ENCODE measurements at regions not wholly inside any gene's neighbourhood (a gene's known extent, or its start where the extent isn't known, plus 50 kb on each side); places are given as distances from the start of the nearest gene placed in this dataset.

DNA sequence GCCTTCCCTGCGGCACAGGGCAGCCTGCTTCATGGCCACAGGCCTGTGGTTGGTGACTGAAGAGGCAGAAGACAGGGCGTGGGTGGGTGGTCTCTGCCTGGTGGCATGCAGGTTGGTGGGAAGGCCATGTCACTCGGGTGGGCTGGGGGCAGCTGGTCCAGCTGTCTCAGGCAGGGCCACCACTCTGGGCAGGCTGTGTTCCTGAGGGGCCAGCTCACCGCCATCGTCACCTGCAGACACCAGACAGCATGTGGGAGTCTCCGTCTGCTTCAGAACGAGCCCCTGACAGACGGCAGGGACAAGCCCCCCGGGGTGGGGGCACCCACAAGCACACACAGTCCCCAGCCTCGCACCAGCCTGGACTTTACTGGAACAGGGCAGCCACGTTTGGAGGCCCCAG is 750.1 kb downstream of the BRD1 start:
- no peak for TF ChIP-seq GATA2 (IDR thresholded peaks at IDR 0.05; ENCODE audit: low read depth, low read length)
- TF ChIP-seq GATA3 (IDR thresholded peaks at IDR 0.05; ENCODE audit: low read depth, low read length): no peak

DNA sequence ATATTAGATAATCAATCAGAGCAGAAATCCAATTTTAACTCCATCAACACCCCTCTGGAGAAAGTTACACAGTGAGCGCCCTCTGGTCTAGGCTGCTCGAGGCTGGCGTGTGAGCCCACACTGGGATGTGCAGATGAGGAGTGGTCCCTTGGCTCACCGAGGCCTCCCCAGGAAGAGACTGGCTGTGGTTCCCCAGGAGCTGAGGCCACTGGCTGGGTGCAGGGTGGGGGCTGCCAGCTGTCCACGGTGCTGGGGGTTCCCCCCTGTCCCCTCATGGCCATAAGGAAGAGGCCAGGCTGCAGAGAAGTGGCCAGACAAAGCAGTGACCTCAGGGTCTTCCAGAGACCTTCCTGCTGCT is 750.7 kb downstream of the BRD1 start:
- no peak for TF ChIP-seq GATA3 (IDR thresholded peaks at IDR 0.05; ENCODE audit: low read depth, low read length)

DNA sequence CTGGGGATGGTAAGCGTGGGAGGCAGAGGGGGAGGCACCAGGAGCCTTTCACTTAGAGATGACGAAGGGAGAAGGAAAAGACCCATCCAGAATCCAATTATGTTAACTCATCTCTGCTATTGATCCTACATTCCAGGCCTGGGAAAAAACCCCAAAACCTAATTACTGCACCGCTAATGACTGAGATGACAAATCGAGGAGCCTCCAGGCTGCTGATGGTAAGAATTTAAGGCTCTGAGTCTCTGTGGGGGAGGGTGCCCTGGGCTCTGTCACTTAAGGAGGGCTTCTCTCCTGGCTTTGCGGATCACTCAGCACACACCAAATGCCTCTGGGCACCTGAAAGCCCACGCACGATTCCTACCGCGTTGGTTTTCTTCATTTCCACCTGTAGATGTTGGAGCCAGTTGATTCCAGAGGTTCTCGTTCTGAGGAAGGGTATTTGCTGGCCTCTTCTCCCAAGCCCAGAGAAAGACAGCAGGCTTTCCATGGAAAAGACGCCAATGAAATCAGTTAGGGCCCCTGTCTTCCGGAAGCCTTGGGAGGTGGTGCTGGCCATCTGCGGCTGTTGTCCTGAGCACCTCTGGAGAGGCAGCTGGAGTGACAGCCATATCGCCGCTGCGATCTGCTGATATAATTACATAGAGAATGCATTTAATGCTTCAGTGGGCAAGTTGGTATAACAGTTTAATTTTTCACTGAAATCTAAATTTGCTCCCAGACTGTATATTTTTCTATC is 751.2 kb downstream of the BRD1 start:
- TF ChIP-seq GATA2 (IDR thresholded peaks at IDR 0.05; ENCODE audit: low read depth, low read length) (peak; percentile 98), GATA3 (IDR thresholded peaks at IDR 0.05; ENCODE audit: low read depth, low read length) (peak; percentile 96)

DNA sequence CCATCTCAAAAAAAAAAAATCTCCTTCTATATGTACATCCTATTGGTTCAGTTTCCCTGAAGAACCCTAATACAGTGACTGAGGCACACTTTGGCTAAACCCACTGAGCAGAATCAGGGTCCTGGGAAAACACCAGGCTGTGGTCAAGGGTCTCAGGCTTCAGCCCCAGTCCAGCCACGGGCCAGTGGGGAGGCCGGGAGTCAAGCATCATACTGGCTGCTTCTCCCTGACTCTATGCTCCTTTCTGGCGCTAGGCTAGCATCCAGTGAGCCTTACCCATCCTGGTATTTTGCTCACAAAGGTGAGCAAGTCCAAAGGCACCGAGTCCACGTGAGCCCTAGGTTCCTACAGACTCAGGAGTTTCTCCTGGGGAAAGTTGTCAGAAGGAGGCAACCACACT is 752.5 kb downstream of the BRD1 start:
- TF ChIP-seq GATA2 (IDR thresholded peaks at IDR 0.05; ENCODE audit: low read depth, low read length) (no peak), GATA3 (IDR thresholded peaks at IDR 0.05; ENCODE audit: low read depth, low read length) (no peak)

DNA sequence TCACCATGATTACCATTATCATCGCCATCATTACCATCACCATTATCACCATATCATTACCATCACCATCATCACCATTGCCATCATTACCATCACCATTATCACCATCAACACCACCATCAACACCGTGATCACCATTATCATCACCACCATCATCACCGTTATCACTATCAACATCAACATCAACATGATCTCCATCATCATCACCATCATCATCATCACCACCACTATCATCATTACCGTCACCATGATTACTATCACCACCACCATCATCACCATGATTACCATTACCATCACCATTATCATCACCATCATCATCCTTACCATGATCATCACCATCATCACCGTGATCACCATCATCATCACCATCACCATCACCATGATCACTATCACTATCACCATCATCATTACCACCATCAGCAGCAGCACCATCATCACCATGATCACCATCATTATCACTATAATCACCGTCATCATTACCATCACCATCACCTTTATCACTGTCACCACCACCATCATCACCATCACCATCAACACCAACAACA is 753.7 kb downstream of the BRD1 start:
- no peak for TF ChIP-seq GATA3 (IDR thresholded peaks at IDR 0.05; ENCODE audit: low read depth, low read length)
- no peak for TF ChIP-seq GATA2 (IDR thresholded peaks at IDR 0.05; ENCODE audit: low read depth, low read length)

DNA sequence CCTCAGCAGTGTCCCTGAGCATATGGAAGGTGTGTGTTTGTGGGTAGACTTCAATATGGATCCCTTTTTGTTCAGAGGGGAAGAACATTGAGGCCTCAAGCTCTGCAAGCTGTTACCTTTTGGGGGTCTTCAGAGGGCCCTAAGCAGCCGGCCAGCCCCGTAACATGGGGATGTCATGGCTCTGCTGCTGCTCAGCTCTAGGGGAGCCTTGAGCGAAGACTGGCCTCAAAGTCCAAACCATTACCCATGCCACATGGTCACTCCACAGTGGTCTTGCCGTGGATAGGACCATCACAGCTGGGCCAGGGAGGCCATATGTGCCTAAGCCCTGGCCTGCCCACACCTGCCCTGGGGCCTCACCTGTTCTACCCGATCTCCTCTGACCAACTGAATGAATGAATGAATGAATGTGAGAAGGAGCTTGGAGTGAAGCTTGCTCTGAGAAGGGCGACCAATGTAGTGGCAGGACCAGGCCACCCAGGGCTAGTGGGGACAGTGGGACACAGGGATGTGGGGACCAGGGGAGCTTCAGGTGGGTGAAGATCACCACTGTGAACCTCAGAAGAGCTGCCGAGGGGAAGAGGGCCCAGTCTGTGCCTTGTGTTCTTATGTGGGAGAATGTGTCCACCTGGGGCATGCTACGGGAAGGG is 754.6 kb downstream of the BRD1 start:
- TF ChIP-seq GATA2 (IDR thresholded peaks at IDR 0.05; ENCODE audit: low read depth, low read length) (no peak), GATA3 (IDR thresholded peaks at IDR 0.05; ENCODE audit: low read depth, low read length) (no peak)

DNA sequence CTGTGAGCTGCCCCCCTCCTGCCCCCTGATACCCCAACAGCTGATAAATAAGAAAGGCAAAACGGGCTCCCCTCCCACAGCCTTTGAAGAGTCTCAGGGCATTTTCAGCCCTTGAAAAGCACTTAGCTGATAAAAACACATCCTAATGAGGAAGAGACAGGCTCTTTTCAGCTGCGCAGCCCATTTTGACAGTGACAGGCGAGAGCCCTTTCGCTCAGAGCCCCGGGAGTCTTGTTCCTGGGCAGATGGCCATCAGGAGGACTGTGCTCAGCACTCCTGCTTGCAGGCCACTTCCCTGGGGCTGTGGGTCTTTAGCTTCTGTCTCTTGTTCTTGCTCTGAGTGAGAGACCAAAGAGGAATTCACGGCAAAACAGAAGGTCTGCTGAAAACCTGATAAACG is 757.2 kb downstream of the BRD1 start:
- TF ChIP-seq GATA3 (IDR thresholded peaks at IDR 0.05; ENCODE audit: low read depth, low read length) (no peak), GATA2 (IDR thresholded peaks at IDR 0.05; ENCODE audit: low read depth, low read length) (0 out of 2 replicates have a peak, but pooled peaks have one; percentile 13)

DNA sequence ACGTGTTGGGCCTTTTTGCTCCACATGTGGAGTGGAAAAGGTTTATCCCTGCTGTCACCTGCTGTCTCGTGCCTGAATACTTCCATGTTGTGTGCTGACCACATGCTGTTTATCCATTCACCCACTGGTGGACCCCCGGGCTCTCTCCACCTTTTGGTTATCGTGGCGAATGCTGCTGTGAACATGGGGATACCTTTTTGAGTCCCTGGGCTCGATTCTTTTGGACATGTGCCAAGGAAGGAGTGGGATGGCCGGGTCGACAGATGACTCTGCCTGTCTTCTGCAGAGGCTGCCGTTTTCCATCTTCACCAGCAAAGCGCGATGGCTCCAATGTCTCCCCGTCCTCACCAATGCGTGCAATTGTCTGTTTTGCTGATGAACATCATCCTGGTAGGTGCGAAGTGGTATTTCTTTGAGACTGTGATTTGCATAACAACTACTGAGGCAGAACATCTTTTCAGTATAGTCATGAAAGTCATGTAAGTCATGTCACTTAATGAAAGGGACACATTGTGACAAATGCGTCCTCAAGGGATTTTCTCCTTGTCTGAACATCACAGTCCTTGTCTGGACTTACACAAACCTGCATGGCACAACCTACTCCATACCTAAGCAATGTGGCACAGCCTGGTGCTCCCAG is 758.7 kb downstream of the BRD1 start:
- TF ChIP-seq GATA2 (IDR thresholded peaks at IDR 0.05; ENCODE audit: low read depth, low read length) (no peak), GATA3 (IDR thresholded peaks at IDR 0.05; ENCODE audit: low read depth, low read length) (no peak)

DNA sequence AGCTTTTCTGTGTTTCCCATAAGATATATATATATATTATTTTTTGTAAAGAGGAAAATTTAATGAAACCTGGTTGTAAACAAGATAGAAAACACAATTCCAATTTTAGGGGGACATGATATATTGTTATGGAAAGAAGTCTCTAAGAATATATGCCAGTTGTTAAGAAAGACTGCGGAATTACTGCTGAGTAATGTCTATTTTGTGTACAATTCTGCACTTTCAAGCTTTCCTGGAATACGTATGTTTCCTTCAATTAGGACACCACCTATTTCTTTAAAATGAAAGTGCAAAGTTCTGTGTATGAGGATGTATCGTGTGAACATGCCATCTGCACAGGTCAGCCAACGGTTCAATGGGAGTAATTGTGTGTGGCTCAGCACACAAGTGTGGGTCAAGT is 760.2 kb downstream of the BRD1 start:
- TF ChIP-seq GATA3 (IDR thresholded peaks at IDR 0.05; ENCODE audit: low read depth, low read length): no peak
- no peak for TF ChIP-seq GATA2 (IDR thresholded peaks at IDR 0.05; ENCODE audit: low read depth, low read length)

DNA sequence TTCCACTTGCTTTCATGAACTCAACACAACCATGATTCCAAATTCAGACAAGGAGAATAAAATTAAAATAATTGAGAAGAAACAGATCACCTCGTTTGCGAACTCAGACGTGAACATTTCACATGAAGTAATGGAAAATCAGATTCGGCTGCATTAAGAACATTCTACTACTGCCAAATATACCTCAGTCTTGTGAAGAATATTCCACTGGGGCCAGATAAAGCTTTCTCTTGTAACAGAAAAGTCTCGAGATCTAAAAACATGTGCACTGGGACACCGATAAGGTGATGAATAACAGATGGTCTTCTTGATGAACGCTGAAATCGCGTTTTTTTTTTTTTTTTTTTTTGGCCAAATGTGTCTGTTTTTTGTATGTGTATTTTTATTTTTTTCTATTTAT is 761.1 kb downstream of the BRD1 start:
- TF ChIP-seq GATA3 (IDR thresholded peaks at IDR 0.05; ENCODE audit: low read depth, low read length): peak; percentile 62
- peak; percentile 81 for TF ChIP-seq GATA2 (IDR thresholded peaks at IDR 0.05; ENCODE audit: low read depth, low read length)

DNA sequence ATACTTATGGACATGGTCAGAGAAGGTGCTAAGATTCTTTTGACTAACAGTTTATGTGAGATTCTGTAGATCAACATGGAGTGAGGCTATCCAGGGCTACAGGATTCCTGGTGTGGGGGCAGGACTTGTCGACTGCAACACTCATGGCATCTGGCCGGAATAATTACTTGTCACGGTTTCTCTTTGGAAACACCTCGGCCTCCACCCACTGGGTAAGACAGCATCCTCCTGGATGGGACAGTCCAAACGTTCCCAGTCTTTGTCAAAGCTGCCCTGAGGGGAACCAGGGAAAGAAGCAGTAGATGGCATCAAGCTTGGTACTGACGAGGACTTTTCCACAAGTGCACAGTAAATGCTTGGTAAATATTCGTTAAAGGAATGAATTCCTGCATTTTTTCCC is 762.8 kb downstream of the BRD1 start:
- TF ChIP-seq GATA3 (IDR thresholded peaks at IDR 0.05; ENCODE audit: low read depth, low read length) (no peak), GATA2 (IDR thresholded peaks at IDR 0.05; ENCODE audit: low read depth, low read length) (no peak)

DNA sequence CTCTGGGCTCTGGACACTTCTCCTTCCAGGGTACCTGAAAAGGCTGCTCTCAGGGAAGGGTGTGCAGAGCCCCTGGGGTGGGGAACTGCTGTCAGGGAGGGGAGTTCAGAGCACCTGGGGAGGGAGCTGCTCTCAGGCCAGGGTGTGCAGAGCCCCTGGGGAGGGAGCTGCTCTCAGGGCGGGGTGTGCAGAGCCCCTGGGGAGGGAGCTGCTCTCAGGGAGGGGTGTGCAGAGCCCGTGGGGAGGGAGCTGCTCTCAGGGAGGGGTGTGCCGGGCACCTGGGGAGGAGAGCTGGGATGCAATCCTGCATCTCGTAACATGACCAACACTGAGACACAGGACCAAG is 764.2 kb downstream of the BRD1 start:
- TF ChIP-seq GATA3 (IDR thresholded peaks at IDR 0.05; ENCODE audit: low read depth, low read length): no peak
- no peak for TF ChIP-seq GATA2 (IDR thresholded peaks at IDR 0.05; ENCODE audit: low read depth, low read length)

DNA sequence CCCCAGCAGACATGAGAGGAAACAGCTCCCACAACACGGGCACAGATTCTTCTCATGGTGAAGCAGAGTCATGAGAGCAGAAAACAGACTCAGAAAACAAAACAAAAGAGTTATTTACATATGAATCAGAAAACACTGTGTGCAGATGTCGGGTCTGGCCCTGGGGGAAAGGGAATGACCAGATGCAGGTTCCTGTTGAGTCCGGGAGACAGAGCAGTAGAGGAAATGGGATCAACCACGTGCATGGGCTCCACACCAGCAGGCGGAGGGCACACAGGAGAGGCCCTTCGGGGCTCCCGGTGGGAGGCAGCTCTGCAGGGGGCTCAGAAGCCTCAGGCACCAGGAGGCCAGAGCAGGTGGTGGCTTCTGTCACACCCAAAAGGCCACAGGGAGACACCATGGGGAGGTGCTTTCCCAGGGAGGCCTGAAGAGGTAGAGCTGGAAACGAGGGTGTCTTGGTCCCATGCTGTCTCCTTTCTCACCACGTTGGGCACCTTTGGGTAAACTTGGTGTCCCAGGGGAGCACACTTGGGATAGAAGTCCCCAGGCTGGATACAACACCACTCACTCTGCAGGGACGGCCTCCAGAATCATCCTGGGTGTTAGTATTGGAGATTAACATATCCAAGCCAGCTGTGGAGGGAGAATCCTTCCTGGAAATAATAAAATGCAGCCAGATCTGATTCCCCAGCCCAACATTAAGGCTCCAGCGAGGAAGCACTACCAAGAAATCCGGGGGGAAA is 764.7 kb downstream of the BRD1 start:
- TF ChIP-seq GATA3 (IDR thresholded peaks at IDR 0.05; ENCODE audit: low read depth, low read length) (no peak), GATA2 (IDR thresholded peaks at IDR 0.05; ENCODE audit: low read depth, low read length) (no peak)

DNA sequence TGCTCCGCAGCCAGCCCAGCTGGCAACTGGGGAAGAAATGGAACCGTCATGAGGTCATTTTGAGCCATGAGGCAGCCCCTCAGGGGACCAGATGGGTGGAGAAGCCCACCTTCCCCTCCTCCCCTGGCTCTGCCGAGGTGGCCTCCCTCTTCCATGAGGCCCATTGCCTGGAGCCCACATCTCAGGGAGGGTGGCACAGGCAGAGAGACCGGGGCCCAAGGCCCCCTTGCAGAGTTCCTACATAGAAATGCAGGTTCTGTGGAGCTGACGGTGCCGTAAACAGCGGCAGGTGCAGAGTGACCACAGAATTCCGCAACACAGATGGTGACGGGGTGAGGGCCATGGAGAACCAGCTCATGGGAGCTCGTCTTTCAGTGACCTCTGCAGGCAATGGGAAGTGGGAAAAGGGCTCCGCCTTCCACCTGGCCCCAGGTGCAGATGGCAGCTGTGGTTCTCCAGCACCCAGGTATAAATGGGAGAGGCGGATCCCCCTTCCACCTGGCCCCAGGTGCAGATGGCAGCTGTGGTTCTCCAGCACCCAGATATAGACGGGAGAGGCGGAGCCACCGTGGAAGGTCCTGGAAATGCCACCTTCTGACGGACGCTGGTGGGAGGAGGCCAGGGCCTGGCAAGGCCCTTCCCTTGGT is 765.4 kb downstream of the BRD1 start:
- no peak for TF ChIP-seq GATA2 (IDR thresholded peaks at IDR 0.05; ENCODE audit: low read depth, low read length)
